GM19099 (cell line): ENCODE measurements at regions not wholly inside any gene's neighbourhood (a gene's known extent, or its start where the extent isn't known, plus 50 kb on each side); places are given as distances from the start of the nearest gene placed in this dataset.

Experiments
- POLR2A ChIP-seq: IDR thresholded peaks from 3 replicates; pipeline ENCODE4 v1.6.1; 2011; ENCODE audit warnings: low read depth; ENCODE audit not compliant: insufficient read length; ENCODE audit errors: extremely low read depth

DNA sequence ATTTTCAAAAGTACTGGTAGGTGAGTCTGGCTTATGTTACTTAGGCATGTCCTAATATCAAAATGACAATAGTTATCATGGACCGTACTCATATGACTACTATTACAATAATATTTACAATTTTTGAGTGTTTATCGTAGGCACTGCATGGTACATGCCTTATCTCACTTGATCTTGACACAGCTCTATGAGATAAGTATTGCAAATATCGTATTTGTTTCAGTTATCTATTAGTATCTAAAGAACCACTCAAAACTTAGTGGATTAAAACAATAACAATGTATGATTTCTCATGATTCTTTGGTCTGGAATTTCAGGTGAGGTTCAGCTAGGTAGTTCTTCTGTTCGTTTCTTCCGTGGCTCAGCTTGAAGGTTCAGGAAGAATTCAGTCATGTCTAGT lies 59.7 kb upstream of the XCR1 start:
- no peak for TF ChIP-seq POLR2A

DNA sequence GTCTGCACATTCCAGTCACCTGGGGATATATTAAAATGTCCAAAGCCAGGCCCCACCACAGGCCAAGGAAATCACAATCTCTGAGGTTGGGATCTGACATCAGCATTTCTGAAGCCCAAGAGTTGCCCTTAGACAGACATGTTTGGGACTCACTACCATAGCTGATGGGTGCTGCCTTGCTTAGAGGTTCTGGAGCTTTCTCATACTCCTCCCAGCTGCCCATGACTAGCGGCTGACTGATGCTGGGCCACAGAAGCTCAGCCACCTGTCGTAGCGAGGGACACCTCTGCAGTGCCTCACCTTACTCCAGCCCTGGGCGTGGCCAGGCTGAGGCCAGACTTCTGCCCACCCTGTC lies 58.8 kb upstream of the XCR1 start:
- no peak for TF ChIP-seq POLR2A

DNA sequence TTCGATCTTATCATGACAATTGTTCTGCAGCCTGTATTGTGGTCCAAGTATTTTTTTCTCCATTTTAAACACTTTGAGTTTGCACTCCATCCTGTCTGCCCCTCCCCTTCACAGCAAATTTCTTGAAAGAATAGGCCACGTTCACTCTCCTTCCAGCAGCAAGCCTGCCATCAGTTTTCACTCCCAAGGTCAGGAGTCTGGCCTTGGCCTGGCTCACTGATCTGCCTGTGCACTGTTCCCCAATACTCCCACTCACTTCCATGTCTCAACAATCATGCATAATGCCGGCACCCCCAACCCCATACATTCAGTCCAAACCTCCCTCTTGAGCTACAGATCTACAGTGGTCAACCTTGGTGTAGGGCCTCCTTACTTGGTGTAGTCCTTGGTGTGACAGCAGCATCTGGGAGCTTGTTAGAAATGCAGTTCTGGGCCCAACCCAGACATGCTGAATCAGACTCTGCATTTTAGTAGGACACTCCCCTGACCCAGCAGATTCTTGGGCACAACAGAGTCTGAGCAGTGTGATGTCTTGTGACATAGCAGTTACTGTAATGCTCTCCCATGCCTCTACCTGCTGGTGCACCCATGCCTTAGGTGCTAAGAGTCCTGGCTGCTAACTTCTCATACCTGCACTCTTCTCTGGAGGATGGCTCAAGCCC lies 58.3 kb upstream of the XCR1 start:
- no peak for TF ChIP-seq POLR2A

DNA sequence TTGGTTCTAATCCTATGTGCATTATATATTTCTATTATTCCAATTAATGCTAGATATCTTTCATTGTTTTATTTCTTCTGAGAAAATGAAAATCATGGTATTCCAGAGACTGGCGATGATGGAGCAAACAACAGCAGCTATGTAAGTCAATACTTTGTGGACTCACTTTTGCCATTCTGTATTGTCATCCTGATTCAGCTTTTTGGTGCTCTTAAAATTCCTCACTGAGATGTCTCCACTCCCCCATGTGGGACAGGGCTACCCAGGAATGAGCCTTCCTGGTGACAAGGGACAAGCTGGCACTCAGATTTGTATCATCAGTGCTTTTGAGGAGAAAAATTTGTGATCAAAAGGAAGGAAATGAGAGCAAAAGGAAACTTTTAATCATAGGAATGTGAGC lies 56.7 kb upstream of the XCR1 start:
- TF ChIP-seq POLR2A = no peak

DNA sequence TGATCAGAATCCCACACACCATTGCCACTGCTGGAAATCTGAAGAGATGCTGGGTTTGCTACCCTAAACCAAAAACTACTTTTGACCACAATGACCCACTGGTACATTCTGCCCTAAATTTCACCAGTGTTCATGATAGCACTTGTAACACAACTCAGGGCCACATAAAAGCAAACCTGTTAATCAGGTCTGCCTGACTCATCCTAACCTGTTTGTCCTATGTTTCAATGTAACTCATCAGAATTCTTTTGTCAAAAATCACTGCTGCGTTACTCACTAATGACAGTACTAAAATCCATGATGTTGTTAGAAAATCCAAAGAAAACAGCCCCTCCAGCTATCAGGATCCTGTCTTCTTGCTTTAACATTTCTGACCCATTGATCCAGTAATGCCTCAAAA lies 55.6 kb upstream of the XCR1 start:
- TF ChIP-seq POLR2A = no peak

DNA sequence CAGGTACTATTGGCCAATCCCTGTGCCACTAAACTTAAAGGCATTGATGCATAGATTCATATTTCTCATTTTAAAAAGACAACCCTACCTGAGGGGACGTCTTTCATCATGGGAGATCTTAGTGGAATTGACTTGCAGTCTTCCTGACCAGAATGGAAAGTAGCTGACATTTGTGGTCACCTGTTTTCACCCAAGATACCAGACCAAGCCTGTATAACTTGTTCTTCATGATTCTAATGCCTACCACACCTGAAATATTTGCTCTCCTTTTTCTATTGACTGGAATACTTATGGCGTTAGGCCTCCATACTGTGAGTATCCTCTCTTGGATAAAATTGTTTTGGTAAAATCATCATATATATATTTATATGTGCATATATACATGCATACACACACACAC lies 54.7 kb upstream of the XCR1 start:
- no peak for TF ChIP-seq POLR2A

DNA sequence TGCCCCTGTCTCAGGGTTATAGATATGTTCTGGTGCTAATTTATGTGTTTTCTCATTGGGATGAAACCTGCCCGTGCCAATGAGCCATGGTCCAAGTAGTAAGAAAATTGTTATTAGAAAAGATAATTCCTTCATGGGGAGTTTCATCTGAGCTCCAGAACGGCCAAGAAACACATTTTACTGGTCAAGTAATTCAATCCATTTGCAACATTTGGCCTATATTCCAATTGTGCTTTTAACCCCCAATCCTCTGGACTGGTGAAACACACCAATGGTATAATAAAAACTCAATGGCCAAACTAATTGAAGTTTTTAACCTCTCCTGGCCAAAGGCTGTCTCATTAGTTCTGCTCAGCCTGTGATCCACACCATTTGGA lies 53.7 kb upstream of the XCR1 start:
- TF ChIP-seq POLR2A = no peak

DNA sequence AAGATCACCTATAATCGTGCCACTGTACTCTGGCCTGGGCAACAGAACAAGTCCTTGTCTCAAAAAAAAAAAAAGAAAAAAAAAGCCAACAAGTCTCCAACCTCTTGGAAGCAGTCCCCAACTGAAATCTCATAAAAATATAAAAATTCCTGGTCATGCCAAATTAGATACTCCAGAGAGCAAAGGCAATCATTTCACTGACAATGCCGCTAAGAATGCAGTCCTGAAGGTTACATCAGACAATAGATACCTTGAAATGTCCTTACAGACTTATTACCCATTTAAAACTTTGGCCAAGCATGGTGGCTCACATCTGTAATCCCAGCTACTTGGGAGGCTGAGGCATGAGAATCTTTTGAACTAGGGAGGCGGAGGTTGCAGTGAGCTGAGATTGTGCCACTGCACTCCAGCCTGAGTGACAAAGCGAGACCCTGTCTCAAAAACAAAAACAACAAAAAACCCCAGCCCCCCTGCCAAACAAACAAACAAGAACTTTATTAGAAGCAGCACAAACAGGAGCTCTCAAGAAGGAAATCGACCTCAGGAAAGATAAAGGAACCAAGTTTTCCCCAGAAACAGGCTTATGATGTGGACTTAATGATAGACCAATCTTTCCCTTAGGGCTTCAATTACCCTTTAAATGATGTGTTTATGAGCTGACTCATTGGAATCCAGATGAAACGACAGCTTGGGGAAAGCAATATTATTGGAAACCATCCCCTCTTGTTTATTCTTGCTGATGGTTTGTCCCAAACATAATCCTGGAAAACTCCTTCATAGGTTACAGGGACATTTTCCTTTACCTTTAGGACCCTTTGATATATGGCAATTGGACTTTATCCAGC lies 53.1 kb upstream of the XCR1 start:
- no peak for TF ChIP-seq POLR2A

DNA sequence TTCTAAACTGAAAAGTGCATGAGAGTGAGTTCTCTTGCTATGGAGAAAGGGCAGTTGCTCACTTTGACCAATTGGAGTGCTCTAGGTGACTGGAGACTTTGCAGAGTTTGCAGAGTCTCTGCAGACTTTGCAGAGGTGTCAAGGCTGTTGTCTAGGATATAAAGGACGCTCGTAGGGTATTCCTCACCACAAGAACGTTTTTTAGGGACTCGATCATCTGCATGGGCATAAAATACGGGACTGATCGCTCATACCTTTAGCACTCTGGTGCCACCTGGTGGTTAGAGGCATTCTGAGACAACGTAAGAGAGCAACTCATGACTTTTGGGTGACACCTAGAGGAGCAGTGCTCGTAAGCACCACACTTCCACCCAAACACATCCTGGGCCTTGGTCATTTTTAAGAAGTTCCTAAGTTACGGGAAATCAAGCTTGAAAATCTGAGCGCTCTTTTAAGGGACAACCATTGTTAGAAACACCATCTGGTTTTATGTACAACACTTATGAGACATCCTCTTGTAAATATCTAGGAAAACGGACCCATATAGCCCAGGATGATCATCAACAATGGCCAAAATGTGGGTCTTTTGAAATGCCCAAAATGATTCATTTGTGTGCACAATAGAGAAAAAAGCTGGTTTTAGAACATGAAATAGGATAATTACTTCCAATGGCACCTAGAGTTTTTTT lies 51.6 kb upstream of the XCR1 start:
- no peak for TF ChIP-seq POLR2A
